ENCODE measurements at regions not wholly inside any gene's neighbourhood (a gene's known extent, or its start where the extent isn't known, plus 50 kb on each side); places are given as distances from the start of the nearest gene placed in this dataset.

DNA sequence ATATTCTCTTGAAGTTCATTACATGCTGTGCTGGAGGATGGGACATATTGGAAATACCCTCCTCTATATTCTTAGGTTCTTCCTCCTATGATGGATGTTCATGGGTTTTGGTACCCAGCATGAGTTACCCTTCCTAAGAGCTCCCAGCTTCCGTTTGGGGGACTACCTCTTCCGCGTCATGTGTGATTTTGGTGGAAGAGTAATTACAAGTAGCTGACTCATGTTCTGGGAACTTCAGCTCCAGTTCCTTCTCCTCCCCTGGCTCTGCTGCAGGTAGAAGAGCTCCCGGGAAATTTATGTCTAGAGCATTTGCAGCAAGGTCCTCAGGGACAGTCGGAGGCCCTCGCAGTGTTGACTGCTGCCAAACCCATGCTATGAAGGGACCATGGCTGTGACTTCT lies 208.8 kb upstream of the IL12A start:
- Mint-ChIP-seq H3K4me1 (ENCODE audit: low read depth) (peaks cover 9% of the 10 kb centered on the region), H3K27me3 (no peaks in the 10 kb centered on the region), H3K4me3 (no peak overlapping the region), H3K36me3 (ENCODE audit: low read depth) (no peaks in the 10 kb centered on the region), H3K9me3 (no peaks in the 10 kb centered on the region), H3K27ac (no peak overlapping the region)
- intact Hi-C loops (cut with micrococcal nuclease), result no loop called here

DNA sequence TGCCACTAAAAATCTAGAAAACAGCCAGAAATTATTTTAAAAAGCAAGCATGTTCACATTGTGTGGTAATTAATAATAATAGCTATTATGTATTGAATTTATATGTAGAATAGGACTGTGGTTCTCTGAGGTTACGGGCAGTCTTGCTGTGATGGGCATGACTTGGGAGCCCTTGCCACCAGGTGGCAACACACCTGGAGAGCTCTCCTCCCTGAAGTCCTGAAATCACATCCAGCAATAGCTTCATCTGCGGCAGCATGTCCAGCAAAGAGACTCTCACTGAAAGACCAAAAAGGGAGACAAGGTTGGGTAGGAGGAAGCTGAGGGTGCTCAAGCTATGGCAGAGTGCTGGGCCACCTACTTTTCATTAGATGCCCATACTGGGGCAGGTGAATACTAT lies 206.8 kb upstream of the IL12A start:
- intact Hi-C loops (cut with micrococcal nuclease), result no loop called here
- Mint-ChIP-seq H3K36me3 (ENCODE audit: low read depth) (no peaks in the 10 kb centered on the region), H3K9me3 (no peaks in the 10 kb centered on the region), H3K27ac (no peak overlapping the region), H3K4me1 (ENCODE audit: low read depth) (no peaks in the 10 kb centered on the region), H3K4me3 (no peak overlapping the region), H3K27me3 (no peaks in the 10 kb centered on the region)

DNA sequence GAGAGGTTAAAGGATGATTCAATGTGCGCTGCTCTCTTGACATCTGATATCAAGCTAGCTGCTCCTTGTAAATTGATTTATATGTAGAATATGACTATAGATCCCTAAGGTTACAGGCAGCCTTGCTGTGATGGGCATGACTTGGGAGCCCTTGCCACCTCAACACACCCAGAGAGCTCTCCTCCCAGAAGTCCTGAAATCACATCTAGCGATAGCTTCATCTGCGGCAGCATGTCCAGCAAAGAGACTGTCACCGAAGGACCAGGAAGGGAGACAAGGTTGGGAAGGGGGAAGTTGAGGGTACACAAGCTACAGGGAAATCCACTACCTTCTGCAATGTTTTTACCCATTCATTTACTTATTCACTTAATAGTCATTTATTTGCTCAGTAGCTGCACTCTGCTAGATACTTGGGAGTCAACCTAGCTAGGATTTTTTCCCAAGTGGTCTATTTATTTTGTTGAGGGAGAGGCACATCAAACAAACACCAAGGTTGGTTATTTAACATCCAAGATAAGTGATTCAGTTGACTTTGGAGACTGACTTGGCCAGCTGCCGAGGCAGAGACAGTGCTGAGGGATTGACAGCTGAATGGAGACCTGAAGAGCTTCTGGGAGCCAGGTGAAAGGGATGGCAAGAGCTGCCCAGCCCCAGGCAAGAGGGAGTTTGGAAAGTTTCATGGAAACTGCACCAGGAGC lies 205.8 kb upstream of the IL12A start:
- Mint-ChIP-seq H3K27ac (no peak overlapping the region), H3K4me1 (ENCODE audit: low read depth) (no peaks in the 10 kb centered on the region), H3K4me3 (no peak overlapping the region), H3K9me3 (no peaks in the 10 kb centered on the region), H3K27me3 (no peaks in the 10 kb centered on the region), H3K36me3 (ENCODE audit: low read depth) (no peaks in the 10 kb centered on the region)
- intact Hi-C loops (cut with micrococcal nuclease), result no loop called here

DNA sequence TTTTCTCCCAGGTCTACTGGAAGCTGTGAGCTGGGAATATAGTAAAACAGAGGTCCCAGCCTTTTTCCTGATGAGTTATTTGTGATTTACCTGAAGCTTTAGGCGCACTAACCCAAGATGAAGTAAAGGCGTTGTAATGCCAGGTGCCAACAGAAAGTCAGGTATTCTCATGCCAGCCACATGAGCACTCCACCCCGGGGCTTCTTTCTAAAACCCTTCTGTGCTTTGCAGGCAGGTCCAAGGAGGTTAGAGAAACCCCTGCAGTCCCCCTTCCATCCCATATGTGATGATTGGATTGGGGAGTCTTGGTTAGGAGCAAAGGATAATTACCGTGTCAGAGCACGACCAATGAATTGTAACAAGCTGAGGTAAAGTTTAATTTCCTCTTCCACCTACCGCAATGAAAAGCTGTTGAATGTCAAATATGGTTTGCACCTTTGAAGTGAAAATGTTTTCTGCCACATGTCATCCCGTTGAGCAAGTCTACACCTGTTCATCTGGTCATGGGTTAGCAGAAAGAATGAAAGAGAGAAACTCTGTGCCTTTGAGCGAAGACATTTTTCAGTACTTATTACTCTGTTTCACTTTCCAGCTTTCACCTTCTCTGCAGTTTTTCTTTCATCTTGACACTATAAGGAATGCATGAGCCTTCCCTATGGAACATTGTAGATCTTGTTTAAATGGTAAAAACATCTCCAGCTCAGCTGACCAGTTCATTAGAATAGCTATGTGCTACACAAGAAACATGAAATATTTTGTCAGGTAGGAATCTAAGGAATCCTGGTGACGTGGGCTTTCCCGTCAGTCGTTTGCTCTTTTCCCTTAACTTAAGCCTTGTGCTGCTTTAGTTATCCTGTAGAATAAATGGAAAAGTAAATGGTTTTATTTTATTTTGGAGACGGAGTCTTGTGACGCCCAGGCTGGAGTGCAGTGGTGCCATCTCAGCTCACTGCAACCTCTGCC lies 204.6 kb upstream of the IL12A start:
- H3K4me3 Mint-ChIP-seq, result no peak overlapping the region
- H3K9me3 Mint-ChIP-seq, result no peaks in the 10 kb centered on the region
- no peaks in the 10 kb centered on the region for H3K27me3 Mint-ChIP-seq
- intact Hi-C loops (cut with micrococcal nuclease), result no loop called here
- no peak overlapping the region for H3K27ac Mint-ChIP-seq
- H3K4me1 Mint-ChIP-seq (ENCODE audit: low read depth), result no peaks in the 10 kb centered on the region
- H3K36me3 Mint-ChIP-seq (ENCODE audit: low read depth), result no peaks in the 10 kb centered on the region

DNA sequence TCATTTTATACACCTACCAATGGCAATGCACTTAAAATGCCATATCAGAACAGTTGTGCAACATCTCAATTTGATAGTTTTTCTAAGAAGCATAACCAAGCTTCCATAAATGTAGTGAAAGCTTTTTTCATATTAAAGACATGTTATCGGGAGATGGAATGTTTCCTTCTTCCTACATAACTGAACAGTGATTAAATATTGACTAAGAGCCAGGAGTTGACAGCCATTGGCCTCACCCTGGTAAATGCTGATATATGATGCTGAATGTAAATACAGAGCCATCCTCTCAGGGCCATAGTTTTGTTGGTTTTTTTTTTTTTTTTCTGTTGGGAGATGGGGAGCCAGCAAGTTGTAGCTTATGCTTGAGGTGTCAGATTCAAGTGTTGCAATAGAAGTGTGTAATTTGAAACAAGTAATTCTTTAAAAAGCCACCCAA lies 203.3 kb upstream of the IL12A start:
- H3K9me3 Mint-ChIP-seq, result no peaks in the 10 kb centered on the region
- H3K36me3 Mint-ChIP-seq (ENCODE audit: low read depth), result no peaks in the 10 kb centered on the region
- intact Hi-C loops (cut with micrococcal nuclease), result no loop called here
- no peaks in the 10 kb centered on the region for H3K27me3 Mint-ChIP-seq
- no peaks in the 10 kb centered on the region for H3K4me1 Mint-ChIP-seq (ENCODE audit: low read depth)
- H3K4me3 Mint-ChIP-seq, result no peak overlapping the region
- no peak overlapping the region for H3K27ac Mint-ChIP-seq

DNA sequence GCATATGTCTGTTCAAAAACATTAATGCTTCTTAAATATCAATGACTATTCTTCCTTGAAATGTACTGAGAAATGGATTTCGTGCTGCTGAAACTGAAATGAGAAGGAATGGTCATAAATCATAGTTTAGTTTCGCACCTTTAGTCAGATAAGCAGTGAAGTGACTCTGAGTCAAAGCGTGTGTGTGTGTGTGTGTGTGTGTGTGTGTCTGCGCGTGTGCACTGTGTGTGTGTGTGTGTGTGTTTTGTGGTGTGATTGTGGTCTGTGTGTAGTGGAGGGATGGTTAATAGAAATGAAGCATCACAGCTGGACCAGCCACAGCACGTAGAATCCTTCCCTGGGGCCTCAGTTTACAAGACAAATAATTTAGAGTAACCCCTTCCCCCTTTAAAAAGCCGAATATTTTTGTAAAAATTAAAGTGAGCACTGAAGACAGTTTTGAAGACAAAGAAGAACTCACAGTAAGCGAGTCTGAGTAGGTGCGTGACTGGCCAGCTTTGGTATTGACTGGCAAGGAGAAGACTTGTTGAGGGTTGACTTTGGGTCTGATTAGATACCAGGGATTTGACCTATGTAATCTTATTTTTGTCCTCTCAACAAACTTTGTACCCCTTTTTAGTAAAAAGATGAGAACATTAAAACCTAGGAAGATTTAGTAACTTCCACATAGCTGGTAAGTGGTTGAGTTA lies 202.0 kb upstream of the IL12A start:
- no peak overlapping the region for H3K4me3 Mint-ChIP-seq
- no peaks in the 10 kb centered on the region for H3K9me3 Mint-ChIP-seq
- no peaks in the 10 kb centered on the region for H3K36me3 Mint-ChIP-seq (ENCODE audit: low read depth)
- H3K27ac Mint-ChIP-seq, result no peak overlapping the region
- intact Hi-C loops (cut with micrococcal nuclease), result no loop called here
- no peaks in the 10 kb centered on the region for H3K4me1 Mint-ChIP-seq (ENCODE audit: low read depth)
- no peaks in the 10 kb centered on the region for H3K27me3 Mint-ChIP-seq

DNA sequence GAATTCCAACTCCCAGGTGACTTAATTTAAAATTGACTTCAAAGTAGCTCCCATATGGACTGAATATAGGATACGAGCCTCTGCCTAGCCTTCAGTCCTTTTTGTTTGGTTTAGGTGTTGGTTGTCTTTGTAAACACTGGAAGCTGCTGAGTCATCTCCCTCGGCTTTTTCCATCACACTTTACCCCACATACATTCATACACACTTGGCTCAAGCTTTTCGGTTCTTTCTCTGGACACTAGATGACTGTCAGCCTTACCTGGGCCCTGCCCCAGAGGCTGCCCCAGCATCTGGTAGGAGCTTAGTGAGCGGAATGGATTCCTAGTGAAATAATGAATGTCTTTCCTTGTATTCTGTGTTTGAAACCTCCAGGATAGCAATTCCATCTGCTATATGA lies 201.5 kb upstream of the IL12A start:
- H3K4me3 Mint-ChIP-seq, result no peak overlapping the region
- no peaks in the 10 kb centered on the region for H3K4me1 Mint-ChIP-seq (ENCODE audit: low read depth)
- intact Hi-C loops (cut with micrococcal nuclease), result no loop called here
- no peaks in the 10 kb centered on the region for H3K27me3 Mint-ChIP-seq
- H3K27ac Mint-ChIP-seq, result no peak overlapping the region
- H3K9me3 Mint-ChIP-seq, result no peaks in the 10 kb centered on the region
- H3K36me3 Mint-ChIP-seq (ENCODE audit: low read depth), result no peaks in the 10 kb centered on the region

DNA sequence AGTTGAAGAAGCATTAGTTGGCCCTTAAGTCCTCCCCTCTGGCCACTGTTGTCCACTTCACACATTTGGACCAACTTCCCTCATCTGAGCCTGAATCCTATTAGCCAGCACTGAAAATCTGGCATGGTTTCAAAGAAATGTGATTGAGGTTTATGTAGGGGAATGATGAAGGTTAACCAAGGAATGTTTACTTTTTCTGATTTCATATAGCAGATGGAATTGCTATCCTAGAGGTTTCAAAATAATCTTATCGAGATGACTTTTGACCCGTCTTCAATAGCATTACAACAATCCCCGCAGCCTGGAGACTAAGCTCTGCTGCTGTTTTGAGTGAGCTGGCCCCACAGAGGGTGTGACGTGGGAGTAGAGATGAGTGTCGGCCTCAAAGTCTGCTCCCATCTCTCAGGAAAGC lies 200.8 kb upstream of the IL12A start:
- Mint-ChIP-seq H3K36me3 (ENCODE audit: low read depth) (no peaks in the 10 kb centered on the region), H3K27ac (no peak overlapping the region), H3K4me1 (ENCODE audit: low read depth) (no peaks in the 10 kb centered on the region), H3K27me3 (no peaks in the 10 kb centered on the region), H3K9me3 (no peaks in the 10 kb centered on the region), H3K4me3 (no peak overlapping the region)
- intact Hi-C loops (cut with micrococcal nuclease), result no loop called here

DNA sequence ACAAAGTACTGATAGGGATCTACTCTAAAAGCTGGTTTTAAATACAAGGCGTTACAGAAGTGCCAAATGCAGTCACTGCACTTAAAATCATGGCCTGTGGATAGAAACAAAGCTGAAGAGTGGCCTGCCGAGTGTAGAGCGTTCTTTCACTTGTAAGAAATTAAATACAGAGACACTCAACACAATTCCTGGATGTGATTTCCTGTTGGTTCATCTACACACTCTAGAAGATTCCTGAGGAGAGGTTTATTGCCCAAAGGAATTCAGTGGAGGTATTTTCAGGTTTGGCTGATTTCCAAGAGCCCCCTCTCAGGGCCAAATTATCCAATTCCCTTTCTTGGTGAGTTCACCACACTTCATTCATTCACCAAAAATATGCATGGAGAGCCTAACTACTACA lies 200.3 kb upstream of the IL12A start:
- Mint-ChIP-seq H3K27me3 (no peaks in the 10 kb centered on the region), H3K27ac (no peak overlapping the region), H3K4me3 (no peak overlapping the region), H3K4me1 (ENCODE audit: low read depth) (no peaks in the 10 kb centered on the region), H3K36me3 (ENCODE audit: low read depth) (no peaks in the 10 kb centered on the region), H3K9me3 (no peaks in the 10 kb centered on the region)
- intact Hi-C loops (cut with micrococcal nuclease), result no loop called here

DNA sequence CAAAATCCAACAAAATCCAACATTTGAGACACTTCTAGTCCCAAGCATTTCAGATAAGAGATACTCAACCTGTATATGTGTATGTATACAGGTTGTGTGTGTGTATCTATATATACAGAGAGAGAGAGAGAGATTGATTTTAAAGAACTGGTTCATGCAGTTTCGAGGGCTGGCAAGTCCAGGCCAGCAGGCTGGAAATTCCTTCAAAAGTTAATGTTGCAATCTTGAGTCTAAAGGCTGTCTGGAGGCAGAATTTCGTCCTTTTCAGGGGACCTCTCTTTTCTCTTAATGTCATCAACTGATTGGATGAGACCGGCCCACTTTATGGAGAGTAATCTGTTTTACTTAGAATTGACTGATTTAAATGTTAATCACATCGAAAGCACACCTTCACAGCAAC lies 199.6 kb upstream of the IL12A start:
- Mint-ChIP-seq H3K27me3 (no peaks in the 10 kb centered on the region), H3K4me3 (no peak overlapping the region), H3K27ac (no peak overlapping the region), H3K36me3 (ENCODE audit: low read depth) (no peaks in the 10 kb centered on the region), H3K9me3 (no peaks in the 10 kb centered on the region), H3K4me1 (ENCODE audit: low read depth) (no peaks in the 10 kb centered on the region)
- intact Hi-C loops (cut with micrococcal nuclease), result no loop called here

DNA sequence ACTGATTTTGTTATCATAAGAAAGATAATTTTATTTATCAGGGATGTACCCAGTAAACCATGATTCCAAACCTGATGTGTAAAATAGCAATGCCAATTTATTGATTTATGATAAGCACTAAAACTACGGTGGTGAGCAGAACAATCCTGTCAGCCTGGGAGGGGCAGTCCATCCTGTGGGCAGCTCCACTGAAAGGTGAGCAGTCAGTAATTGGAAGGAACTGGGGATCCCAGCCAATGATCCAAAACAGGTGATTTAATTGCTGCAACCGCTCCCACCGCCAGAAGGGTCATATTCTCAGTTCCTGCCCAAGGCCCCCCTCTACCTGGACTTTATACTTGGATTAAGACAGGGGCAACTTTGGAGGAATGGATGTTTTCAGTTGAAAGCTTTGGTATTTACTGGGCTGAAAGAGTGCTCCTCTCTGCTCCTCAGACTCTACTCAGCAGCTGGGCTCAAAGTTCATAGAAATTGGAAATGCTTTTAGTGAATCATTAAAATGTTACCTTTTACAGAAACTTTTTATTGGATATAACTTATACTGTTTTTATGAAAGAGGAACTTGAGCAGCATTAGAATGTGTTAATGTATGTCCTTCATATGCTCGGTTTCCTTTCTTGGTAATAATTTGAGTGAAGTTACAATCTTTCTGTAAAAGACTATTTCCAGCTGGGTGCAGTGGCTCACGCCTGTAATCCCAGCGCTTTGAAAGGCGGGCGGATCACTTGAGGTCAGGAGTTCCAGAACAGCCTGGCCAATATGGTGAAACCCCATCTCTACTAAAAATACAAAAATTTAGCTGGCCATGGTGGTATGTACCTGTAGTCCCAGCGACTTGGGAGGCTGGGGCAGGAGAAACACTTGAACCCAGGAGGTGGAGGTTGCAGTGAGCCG lies 198.6 kb upstream of the IL12A start:
- Mint-ChIP-seq H3K36me3 (ENCODE audit: low read depth) (no peaks in the 10 kb centered on the region), H3K9me3 (no peaks in the 10 kb centered on the region)

DNA sequence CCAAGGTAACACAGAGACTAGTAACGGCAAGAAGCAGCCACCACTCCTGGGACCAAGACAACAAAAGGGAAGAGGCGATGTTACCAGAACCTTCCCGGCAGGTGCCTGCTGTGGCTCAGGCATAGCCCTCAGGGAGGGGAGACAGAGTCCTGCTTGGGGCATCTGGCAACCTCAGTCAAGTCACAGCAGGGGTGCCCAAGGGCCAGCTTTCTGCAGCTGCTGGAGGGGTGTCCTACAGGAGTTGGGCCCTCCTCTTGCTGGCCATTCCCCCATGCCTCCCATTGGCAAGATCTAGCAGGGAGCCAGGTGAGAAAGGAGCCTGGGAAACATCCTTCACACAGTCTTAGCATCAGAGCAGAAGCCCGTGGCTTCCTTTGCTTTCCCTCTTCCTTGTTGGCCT lies 197.3 kb upstream of the IL12A start:
- intact Hi-C loops (cut with micrococcal nuclease), result no loop called here
- H3K36me3 Mint-ChIP-seq (ENCODE audit: low read depth), result no peaks in the 10 kb centered on the region

More for the DNA sequence above, 198.6 kb upstream of the IL12A start:
- no peak overlapping the region for H3K27ac Mint-ChIP-seq
- no peaks in the 10 kb centered on the region for H3K27me3 Mint-ChIP-seq
- intact Hi-C loops (cut with micrococcal nuclease), result no loop called here
- H3K4me3 Mint-ChIP-seq, result no peak overlapping the region
- no peaks in the 10 kb centered on the region for H3K4me1 Mint-ChIP-seq (ENCODE audit: low read depth)

DNA sequence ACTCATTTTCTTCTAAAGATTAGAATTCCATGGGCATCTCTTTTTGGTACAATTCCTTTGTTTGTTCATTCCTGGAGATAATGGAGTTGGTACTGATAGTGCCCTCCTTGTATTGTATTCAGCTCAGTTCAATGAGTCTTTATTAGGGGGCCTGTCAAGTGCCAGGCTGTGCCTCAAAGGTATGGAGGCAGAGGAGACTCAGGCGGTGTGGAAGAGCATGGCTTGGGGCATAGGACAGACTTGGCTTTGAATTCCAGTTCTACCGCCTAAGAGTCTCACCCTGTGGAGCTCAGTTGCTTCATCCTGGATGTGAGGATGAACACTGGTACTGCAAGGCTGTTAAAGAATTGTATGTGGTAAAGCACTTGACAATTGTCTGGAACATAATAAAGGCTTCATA lies 196.6 kb upstream of the IL12A start:
- Mint-ChIP-seq H3K4me3 (no peak overlapping the region), H3K36me3 (ENCODE audit: low read depth) (no peaks in the 10 kb centered on the region), H3K9me3 (no peaks in the 10 kb centered on the region), H3K4me1 (ENCODE audit: low read depth) (no peaks in the 10 kb centered on the region), H3K27ac (no peak overlapping the region), H3K27me3 (no peaks in the 10 kb centered on the region)
- intact Hi-C loops (cut with micrococcal nuclease), result no loop called here

More for the DNA sequence above, 197.3 kb upstream of the IL12A start:
- no peak overlapping the region for H3K27ac Mint-ChIP-seq
- no peaks in the 10 kb centered on the region for H3K4me1 Mint-ChIP-seq (ENCODE audit: low read depth)
- no peaks in the 10 kb centered on the region for H3K27me3 Mint-ChIP-seq
- no peaks in the 10 kb centered on the region for H3K9me3 Mint-ChIP-seq
- H3K4me3 Mint-ChIP-seq, result no peak overlapping the region

All from dendritic cell treated with granulocyte-macrophage colony-stimulating factor and Interleukin-4, amounts not matched to agents 40 ng/mL and 50 ng/mL, for 4 days (primary cell).